Stimulated activated CD8-positive, alpha-beta memory T cell treated with anti-CD3 and anti-CD28 coated beads, Interleukin-4, amount 100 ng/mL, for 24 hours (primary cell): ENCODE measurements at regions not wholly inside any gene's neighbourhood (a gene's known extent, or its start where the extent isn't known, plus 50 kb on each side); places are given as distances from the start of the nearest gene placed in this dataset.

ENCODE experiments used
- DNase-seq: peaks from one replicate; pipeline ENCODE4 v3.0.0-alpha.2; 2020; ENCODE audit warnings: low read depth

DNA sequence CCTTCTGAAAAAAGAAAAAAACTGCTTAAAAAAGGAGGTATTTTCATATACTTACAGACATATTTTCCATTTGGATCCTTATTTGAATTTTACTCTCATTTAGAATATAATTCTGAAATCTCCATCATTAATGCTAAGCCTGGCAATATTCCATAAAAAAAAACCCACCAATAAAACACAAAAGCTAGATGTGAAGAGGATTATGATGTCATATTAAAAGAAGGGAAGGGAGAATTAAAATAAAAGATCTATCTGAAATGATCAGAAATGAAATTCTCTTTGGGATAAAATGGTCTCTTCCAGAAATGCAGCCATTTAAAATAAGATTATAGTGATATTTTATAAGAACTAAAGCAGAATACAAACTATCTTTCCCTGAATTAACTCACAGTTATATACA lies 206.7 kb upstream of the CAMK1G start:
- no peak for DNase-seq

DNA sequence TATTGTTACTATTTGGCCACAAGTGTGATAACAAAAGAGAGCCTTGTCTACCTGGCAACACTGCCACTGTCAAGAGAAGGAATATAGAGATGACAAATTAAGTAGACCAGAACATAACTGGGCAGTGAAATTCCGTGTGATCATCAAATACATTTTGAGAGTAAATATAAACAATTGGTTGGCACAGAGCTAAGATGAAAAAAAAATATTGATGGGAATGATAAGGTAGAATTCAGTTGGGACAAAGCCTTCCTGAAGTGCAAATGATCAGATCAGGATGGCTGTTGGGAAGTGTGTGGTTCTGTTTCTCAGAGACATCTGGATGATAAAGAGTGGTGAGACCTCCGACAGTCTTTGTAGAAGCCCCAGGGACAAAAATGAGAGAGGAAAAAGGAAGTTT lies 205.5 kb upstream of the CAMK1G start:
- no peak for DNase-seq

DNA sequence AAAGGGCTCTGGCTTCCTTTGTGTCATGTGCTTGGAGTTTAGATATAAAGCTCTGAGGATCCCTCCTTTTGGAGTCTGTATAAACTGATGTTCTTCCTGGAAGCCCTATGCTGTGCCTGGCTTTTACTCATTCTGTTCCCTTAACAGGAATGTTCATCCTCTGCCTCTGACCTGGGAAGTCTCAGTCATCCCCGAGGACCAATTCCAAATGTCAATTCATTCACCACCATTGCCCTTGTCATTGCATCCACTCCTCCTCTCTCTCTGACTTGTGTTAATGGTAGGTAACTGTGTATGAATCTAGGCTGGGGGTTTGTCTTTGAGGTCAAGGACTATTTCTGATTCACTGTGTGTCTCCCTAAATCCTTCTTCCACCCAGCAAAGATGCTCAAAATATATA lies 204.2 kb upstream of the CAMK1G start:
- DNase-seq = no peak

DNA sequence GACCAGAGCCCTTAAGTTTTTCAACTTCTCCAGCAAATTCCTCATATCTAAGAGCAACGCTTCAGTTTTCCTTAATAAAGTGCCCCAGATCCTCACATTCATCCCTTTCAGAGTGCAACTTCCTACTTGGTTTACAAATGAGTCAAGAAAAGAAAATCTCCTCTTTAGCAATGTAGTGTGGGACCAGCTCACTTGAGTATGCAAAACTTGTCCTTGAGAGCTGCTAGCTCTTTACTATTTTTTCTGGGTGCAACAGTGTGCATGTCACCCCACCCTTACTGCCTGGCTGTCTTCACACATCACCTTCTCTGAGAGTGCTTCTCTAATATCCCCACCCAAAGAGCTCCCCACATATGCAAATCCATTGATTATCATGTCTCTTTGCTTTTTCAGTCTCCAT lies 203.1 kb upstream of the CAMK1G start:
- DNase-seq = no peak

DNA sequence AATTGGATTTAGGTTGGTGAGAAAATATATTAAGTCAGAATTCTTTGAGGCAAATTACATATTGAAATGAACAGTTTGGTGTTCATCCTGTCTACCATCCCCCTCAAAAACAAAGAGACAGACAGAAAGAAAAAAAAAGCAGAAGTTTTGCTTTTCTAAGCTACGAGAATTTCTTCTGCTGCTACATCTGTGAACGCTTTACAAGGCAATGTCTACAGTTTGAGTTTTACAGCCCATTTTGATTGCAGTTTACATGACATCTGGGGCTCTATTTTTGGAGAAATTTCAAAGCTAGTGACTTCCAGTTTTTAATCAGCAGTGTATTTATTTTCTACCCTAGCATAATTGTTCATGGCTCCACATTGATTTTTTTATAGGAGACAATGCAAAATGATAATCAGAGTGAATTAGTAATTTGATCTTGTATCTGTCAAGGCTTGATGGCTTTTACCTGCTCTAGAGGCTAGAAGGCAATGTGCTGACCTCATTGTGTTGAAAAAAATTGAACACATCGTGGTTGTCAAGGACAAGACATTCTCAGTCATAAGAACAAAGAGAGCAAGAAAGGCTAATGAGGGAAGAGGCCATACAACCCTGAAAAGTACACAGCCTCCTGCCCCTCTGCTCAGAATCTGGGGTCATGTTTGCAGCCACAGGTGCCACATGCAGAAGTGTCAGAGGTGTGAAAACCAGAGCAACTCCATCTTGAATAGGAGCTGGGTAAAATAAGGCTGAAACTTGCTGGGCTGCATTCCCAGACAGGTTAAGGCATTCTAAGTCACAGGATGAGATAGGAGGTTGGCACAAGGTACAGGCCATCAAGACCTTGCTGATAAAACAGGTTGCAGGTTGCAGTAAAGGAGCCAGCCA lies 201.0 kb upstream of the CAMK1G start:
- no peak for DNase-seq

DNA sequence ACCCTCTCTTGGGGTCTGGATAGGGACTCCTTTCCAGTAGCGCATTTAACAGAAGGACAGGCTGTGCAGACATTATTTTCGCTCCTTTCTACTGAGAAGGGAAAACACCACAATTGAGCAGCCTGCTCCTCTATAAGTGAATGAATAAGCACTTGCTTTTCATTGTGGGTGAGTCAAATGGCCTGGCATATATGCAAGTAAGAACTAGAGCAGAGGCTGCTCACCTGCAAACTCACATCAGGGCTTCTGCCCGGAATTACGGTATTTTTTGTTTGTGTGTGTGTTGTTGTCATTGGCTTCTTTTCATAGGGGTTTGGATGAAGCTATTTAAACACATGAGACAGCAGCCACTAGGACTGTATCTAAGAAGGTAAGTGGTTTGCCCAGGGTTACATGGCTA lies 200.1 kb upstream of the CAMK1G start:
- DNase-seq = no peak

DNA sequence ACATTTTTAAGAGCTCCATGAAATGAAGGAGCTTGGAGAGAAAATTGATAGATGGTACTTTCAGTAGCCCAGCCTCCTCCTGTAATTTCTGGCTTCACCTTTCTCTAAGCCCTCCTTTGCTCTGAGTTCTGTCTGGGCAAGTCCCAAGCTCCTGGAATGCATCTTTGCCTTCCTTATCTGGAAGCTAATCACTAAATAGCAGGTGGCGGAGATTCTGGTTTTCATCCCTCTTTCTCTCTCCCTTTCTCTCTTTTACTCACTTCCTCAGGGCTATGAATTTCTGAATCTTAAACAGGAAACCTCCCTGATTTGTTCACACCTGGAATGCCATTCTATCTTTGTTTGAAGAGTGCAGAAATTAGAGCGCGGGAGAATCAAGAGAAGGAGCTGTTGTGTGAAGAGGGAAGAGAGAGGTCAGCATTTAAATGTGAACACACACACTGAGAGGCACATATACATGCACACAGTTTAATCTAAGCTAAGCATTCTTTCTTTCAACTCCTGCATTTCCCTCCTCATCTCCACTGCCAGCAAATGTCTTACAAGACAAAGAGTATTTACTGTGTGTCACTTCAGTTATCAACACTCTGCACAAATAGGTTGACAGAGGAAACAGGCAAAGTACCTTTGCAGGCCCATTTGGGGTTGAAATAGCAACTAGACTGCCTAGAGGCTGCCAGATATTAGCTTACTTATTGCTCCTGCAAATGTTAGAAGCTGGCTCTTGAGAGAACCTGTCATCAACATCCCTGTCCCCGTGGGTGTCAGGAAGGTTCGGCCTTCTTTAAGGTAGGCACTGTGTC lies 199.4 kb upstream of the CAMK1G start:
- no peak for DNase-seq

DNA sequence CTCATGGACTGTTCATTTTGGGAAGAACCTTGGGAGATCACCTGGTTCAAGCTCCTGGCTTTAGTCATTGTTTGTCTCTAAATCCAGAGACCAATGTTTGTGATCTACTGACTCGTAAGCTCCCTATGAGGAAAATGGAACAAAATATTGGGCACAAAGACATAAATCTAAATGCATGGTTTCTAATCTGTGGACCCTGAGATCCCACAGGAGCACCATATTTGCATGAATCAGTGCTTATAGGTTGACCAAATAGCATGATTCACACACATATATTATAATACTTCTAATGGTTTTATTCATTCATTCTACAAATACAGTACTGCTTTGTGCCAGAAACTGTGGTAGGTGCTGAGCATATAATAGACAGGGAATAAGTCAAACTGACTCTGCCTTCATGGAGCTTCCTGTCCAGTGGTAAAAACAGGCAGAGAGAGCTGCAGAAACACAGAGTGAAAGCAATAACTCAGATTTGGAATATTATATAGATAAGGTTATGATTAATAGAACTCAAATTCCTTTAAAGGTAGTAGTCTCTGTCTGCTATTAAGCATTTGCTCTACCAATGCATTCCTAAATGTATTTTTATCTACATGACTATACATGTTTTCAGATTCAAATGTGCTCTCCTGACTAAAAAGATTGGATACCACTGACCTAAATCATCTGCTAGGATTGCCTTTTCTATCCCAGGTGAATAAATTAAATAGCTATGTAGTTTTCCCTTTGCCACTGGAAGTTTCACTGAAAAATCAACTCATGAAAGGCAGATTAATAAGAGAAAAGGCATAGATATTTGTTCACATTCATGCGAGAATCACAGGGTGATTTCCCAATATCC lies 198.6 kb upstream of the CAMK1G start:
- no peak for DNase-seq

DNA sequence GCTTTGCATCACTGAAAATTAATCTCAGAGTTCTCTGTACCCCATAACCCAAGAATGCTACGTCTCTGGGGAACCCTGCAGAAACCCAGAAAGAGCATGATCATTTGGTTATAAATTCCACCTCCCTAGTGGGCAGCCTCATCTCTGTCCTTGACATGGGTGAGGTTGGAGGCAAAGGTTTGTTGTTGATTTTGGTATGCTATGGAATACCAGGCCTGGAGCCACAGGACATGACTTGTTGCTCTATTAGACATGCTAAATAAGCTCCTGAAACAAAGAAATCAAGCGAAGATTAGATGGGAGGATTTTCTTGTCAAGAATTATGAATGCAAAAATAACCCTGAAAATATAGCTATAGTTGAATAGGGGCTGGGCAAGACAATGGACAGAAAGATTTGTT lies 197.4 kb upstream of the CAMK1G start:
- no peak for DNase-seq

DNA sequence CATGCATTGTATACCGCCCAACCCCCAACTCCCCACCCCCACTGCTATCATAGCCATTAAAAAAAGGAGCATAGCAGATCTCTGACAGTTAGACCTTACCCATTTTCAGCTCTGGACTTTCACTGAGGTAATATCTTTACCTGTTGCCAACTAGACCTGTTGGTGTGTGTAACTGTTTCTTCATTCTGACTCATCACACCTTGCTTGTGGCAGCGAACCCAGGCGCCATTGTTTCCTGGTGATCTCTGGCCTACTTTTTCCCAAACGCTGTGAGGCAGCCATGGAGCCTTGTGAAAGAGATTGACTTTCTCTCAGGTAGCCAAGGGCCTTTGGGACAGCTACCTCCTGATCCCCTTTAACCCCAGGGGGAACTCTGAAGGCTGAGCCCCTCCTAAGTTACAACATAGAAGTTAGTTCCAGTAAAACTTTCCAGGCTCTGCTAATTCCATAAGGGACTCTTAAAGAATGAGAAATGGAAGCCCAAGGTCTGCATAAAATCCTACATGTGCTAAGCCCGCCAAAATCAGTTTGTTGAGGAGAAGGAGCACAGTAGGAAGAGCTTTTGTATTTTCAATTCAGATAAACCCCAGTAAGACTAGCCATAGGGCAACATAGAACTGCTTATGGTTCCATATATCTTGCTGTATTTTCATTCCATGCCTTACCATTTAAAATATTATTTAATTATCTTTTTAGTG lies 196.1 kb upstream of the CAMK1G start:
- no peak for DNase-seq

DNA sequence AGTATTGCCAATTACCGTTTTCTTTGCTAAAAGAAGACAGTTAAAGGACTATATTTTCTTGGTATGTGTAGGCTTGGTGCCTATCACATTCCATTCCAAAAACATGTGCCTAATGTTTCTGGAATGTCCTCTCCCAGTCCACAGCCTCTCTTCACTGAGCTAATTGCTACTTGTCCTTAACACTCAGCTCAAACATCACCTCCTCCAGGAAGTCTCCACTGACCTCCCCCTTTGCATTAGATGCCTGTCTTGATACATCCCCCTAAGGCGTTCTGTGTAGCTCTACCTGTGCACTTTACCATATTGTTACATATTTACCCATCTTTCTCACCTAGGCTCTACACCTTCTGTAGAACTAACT lies 195.6 kb upstream of the CAMK1G start:
- no peak for DNase-seq

DNA sequence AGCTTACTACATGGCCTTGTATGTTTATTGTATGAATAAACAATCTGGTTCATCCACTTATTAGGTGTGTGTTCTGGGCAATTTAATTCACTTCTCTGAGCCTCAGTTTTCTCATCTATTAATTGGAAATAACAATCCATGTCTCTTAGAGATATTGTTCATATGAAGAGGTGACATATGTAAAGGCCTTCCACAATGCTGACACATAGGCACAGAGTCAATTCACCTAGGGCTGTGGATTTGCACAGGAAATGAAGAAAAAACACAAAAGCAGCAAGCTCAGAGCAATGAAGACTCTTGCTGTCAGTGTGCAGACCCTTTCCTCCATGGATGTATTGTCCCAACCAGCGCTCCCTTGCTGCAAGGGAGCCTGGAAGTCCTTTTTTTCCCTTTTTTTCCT lies 195.2 kb upstream of the CAMK1G start:
- DNase-seq = no peak

DNA sequence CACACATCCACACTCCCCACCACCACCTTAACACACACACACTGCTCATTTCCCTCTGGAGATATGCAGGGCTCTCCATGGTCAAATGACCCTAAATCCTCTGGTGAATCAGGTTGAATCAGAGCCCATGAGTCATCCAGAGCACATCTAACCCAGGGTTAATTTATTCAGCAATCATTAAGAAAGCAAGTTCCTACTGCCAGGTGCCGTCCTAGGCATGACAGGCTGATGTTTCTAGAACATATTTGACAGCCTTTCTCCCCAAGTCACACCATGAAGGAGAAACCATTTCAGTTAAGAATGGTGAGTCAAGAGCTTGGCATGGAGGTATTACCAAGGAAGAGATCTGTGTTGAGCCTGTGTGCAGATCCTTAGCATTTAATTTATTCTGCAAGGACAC lies 194.3 kb upstream of the CAMK1G start:
- DNase-seq = no peak

DNA sequence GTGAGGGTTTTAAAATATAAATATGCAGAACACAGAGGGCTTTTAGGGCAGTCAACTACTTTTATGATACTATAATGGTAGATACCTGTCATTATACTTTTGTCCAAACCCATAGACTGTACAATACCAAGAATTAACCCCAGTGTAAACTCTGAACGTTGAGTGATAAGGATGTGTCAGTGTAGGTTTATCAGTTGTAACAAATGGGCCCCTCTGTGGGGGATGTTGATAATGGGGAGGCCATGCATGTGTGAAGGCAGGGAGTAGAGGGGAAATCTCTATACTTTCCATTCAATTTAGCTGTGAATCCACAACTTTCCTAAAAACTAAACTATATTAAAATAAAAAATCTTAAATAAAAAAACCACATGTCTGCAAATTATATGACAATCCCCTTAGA lies 193.5 kb upstream of the CAMK1G start:
- no peak for DNase-seq

DNA sequence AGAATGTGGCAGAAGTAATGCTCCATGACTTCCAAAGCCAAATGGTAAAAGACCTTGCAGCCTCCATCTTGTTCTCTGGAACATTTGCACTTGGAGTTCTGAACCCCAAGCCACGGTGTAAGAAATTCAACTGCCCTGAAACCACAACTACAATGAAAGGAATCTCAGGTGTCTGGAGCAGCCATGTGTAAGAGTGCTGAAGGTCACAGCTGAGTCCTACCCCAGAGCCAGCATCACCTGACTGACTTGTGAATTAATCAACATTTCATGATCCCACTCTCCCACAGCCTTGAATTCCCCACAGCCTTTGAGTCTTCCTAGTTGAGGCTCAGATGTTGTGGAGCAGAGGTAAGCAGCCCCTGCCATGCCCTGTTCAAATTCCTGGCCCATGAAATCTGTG lies 192.8 kb upstream of the CAMK1G start:
- DNase-seq = no peak

DNA sequence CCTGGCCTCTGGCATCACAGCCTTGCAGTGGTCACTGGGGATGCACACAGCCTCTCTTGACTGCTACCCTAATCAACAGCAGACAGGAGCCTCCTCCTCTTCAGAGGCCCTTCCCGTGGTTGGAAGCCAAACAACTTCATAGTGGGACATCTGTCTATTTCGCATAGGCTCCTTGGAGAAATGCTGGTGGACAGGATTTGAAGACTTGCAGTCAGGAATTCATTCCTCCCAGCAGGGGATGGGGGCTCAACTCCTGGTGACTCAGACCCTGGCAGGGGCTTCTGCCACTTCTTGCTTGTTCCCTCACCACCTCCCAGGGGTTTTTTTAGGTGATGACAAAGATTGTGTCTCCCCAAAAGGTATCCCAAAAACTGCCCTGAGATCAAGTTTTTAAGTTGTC lies 191.7 kb upstream of the CAMK1G start:
- DNase-seq = no peak

DNA sequence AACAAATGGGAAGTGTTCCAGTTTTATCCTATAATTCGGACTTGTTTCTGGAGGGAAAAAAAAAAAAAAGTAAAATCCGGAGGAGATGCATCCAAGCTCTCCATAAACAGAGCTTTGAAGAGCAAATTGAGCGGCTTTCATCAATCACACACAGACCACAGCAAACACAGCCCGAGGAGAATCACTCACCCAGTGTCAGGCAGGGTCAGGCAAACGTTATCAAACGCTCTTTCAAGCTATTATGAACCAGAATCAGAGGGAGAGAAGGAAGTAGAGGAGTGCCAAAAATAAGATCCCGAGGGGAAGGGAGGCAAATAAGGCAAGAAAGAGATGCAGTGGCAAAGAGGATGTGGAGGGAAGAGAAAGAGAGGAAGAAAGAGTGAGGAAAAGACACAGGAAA lies 188.3 kb upstream of the CAMK1G start:
- no peak for DNase-seq

DNA sequence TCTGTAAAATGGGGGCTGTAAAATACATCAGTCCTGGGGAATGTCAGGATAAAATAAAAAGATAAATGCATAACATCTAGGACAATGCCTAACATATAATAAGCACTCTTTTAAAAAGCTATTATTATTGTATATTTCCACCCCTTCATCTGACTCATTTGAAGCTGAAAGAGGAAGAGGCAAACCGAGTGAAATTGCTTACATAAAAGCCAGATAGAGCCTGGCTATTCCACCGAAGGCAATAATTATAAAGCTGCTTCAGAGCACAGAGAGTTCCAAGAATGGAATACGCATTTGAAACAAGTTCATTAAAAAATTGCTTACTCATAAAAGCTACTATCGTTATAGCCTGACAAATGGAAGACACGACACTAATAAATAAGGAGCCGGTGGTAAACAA lies 186.1 kb upstream of the CAMK1G start:
- DNase-seq = no peak

DNA sequence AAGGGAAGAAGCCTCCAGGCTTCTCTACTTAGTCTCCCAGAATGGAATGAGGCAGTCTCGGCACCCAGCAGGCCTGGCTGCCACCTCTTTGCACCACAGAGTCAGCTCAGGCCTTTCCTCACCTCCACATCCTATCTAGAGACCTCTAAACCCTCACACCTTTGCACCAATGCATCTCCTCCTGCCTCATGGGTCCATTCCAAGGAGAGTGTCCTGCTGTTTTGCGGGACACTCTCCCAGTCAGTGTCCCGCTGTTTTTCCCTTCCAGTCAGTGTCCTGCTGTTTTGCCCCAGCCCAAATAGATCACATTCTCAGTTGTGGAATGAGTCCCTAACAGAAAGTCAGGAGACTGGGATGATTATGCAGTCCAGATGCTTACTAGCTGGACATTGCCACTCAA lies 185.6 kb upstream of the CAMK1G start:
- no peak for DNase-seq

DNA sequence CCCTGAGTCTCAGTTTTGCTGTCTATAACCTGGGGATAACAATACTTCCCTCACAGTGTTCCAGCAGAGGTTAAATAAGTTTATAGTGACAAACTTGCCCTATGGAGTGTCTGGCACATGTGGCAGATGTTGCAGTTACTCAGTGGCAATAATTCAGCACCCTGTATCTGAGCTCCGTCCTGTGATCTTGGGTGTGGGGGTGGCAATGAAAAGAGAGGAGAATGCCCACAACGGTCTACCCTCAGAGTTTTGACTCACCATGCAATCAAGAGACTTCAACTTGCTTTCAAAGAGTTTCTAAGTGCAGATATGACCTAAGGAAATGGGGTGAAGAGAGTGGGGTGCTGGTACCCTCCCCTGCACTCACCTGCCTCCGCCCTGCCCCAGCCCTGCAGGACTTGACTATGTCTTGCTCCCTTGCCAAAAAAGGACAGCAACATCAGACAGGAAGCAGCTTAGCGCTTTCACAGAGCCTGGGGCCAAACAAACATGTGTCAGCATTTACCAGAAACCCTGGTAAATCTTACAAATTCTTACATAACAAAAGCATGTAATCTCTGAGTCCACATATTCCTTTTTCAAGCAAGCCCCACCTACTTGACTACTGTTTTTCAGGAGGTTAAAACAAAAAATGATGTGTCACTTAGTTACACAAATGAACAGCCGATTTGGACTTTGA lies 185.1 kb upstream of the CAMK1G start:
- no peak for DNase-seq

DNA sequence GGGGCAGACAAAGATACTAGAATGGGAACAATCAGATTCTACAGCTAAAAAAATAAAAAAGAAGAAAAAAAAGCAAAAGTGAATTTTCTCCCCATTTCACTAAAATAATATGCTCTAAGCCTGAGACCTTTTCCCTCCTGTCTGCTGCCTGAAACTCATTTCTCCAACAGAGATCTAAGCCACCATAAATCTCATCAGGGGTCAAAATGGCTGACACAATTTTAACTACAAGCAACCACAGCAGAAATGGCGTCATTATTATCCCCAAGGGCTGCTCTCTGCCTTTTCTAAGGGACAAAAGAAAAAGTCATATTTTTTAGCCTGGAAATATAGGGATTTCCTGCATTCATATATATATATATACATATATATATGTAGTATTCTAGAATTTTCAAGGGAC lies 183.7 kb upstream of the CAMK1G start:
- DNase-seq = no peak
